ENCODE measurements at regions not wholly inside any gene's neighbourhood (a gene's known extent, or its start where the extent isn't known, plus 50 kb on each side); places are given as distances from the start of the nearest gene placed in this dataset.

GRCh38 chr9:115378241-115378640 lies 260.3 kb upstream of the TNC start:
- TF ChIP-seq CTCF (IDR thresholded peaks at IDR 0.05) = no peak
- no peak for TF ChIP-seq POLR2A (IDR thresholded peaks at IDR 0.05)
